SK-N-SH treated with all-trans-retinoic acid at 6 μM for 48 hours (cell line): ENCODE measurements at regions not wholly inside any gene's neighbourhood (a gene's known extent, or its start where the extent isn't known, plus 50 kb on each side); places are given as distances from the start of the nearest gene placed in this dataset.

Source experiments
- ARNTL ChIP-seq: fragments of 450-650 bp; formaldehyde crosslinking; IDR thresholded peaks from 2 replicates; pipeline ENCODE4 v1.5.0; 2020; ENCODE audit warnings: low read depth, mild to moderate bottlenecking, moderate library complexity, borderline replicate concordance
- ISL1 ChIP-seq: fragments of 250-450 bp; sonication (Bioruptor Pico); IDR thresholded peaks from 2 replicates; pipeline ENCODE4 v2.1.2; 2022; ENCODE audit warnings: mild to moderate bottlenecking, moderate library complexity
- RARB ChIP-seq: fragments of 250-450 bp; sonication (Bioruptor Pico); IDR thresholded peaks from 2 replicates; pipeline ENCODE4 v1.8.0; 2021; ENCODE audit warnings: mild to moderate bottlenecking, moderate library complexity
- TCF4 ChIP-seq: fragments of 250-450 bp; sonication (Bioruptor Pico); IDR thresholded peaks from 2 replicates; pipeline ENCODE4 v1.8.0; 2021; ENCODE audit warnings: mild to moderate bottlenecking, moderate library complexity, borderline replicate concordance
- ZFP3 ChIP-seq: fragments of 250-450 bp; sonication (Bioruptor Pico); IDR thresholded peaks from 2 replicates; pipeline ENCODE4 v1.5.0; 2020; ENCODE audit warnings: mild to moderate bottlenecking, moderate library complexity
- ZFP30 ChIP-seq: fragments of 450-650 bp; formaldehyde crosslinking; IDR thresholded peaks from 2 replicates; pipeline ENCODE4 v1.5.0; 2022; ENCODE audit warnings: mild to moderate bottlenecking, moderate library complexity
- ZNF565 ChIP-seq: fragments of 450-650 bp; formaldehyde crosslinking; conservative IDR thresholded peaks from 2 replicates; pipeline ENCODE4 v1.5.0; 2020; ENCODE audit warnings: low read depth, mild to moderate bottlenecking, moderate library complexity
- TF ChIP-seq, protein P1 (sequence below): fragments of 250-450 bp; sonication (Bioruptor Pico); IDR thresholded peaks from 2 replicates; pipeline ENCODE4 v1.8.0; 2020; ENCODE audit warnings: mild to moderate bottlenecking, moderate library complexity, borderline replicate concordance
- TF ChIP-seq, protein P2 (sequence below): fragments of 250-450 bp; sonication (Bioruptor Pico); IDR thresholded peaks from 2 replicates; pipeline ENCODE4 v1.5.1; 2021; ENCODE audit warnings: mild to moderate bottlenecking, moderate library complexity

DNA sequence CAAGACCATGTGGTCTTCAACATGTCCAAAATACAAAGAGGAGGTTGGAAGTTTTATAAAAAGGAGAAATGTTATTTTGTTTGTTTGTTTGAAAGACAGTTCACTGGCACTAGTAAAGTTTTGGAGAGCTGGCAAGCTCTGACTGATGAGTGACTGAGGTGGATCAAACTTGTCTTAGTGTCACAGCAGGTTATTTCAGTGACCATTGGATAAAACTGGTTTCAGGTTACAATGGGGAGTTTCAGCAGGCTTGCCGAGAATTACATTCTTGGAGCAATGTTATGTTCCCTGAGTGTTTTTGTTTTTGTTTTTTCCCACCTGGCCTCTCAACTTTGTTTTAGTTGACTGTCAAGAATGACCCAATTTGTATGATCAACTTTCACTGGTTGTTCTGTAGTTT is 414.5 kb upstream of the ARHGEF26 start:
- TF ChIP-seq ARNTL (no peak), TCF4 (no peak), RARB (CRISPR knock-in tag) (no peak), ZFP3 (CRISPR knock-in tag) (no peak), ZNF565 (no peak), ISL1 (CRISPR knock-in tag) (no peak), ZFP30 (no peak)
- TF ChIP-seq, protein P1, sequence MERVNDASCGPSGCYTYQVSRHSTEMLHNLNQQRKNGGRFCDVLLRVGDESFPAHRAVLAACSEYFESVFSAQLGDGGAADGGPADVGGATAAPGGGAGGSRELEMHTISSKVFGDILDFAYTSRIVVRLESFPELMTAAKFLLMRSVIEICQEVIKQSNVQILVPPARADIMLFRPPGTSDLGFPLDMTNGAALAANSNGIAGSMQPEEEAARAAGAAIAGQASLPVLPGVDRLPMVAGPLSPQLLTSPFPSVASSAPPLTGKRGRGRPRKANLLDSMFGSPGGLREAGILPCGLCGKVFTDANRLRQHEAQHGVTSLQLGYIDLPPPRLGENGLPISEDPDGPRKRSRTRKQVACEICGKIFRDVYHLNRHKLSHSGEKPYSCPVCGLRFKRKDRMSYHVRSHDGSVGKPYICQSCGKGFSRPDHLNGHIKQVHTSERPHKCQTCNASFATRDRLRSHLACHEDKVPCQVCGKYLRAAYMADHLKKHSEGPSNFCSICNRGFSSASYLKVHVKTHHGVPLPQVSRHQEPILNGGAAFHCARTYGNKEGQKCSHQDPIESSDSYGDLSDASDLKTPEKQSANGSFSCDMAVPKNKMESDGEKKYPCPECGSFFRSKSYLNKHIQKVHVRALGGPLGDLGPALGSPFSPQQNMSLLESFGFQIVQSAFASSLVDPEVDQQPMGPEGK (CRISPR knock-in tag) = no peak
- TF ChIP-seq, protein P2, sequence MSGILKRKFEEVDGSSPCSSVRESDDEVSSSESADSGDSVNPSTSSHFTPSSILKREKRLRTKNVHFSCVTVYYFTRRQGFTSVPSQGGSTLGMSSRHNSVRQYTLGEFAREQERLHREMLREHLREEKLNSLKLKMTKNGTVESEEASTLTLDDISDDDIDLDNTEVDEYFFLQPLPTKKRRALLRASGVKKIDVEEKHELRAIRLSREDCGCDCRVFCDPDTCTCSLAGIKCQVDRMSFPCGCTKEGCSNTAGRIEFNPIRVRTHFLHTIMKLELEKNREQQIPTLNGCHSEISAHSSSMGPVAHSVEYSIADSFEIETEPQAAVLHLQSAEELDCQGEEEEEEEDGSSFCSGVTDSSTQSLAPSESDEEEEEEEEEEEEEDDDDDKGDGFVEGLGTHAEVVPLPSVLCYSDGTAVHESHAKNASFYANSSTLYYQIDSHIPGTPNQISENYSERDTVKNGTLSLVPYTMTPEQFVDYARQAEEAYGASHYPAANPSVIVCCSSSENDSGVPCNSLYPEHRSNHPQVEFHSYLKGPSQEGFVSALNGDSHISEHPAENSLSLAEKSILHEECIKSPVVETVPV = no peak
